K562 (cell line): ENCODE measurements at regions not wholly inside any gene's neighbourhood (a gene's known extent, or its start where the extent isn't known, plus 50 kb on each side); places are given as distances from the start of the nearest gene placed in this dataset.

Experiments
- ARID2 ChIP-seq: fragments of 450-650 bp; IDR thresholded peaks from 2 replicates; pipeline ENCODE4 v1.6.1; 2017; ENCODE audit warnings: antibody characterized with exemption, mild to moderate bottlenecking
- ATF6 ChIP-seq: sonication (generic); formaldehyde crosslinking; IDR thresholded peaks from 2 replicates; pipeline ENCODE4 v1.4.0; 2020; ENCODE audit warnings: mild to moderate bottlenecking, missing genetic modification reagents
- CREB5 ChIP-seq: fragments of 250-450 bp; sonication (Bioruptor Pico); IDR thresholded peaks from 2 replicates; pipeline ENCODE4 v1.5.0; 2020; ENCODE audit warnings: mild to moderate bottlenecking
- ETS2 ChIP-seq: IDR thresholded peaks from 2 replicates; pipeline ENCODE4 v1.6.1; 2016; ENCODE audit warnings: borderline replicate concordance, missing genetic modification characterization, mild to moderate bottlenecking, moderate library complexity, missing compliant biosample characterization; ENCODE audit not compliant: poor library complexity, severe bottlenecking
- MEF2A ChIP-seq: IDR thresholded peaks from 2 replicates; pipeline ENCODE4 v1.6.1; 2011; ENCODE audit warnings: low read depth, mild to moderate bottlenecking, low read length, moderate library complexity; ENCODE audit not compliant: control insufficient read depth
- MGA ChIP-seq: fragments of 450-650 bp; IDR thresholded peaks from 2 replicates; pipeline ENCODE4 v1.6.1; 2016; ENCODE audit warnings: mild to moderate bottlenecking, moderate library complexity
- PCBP1 ChIP-seq: fragments of 200-400 bp; formaldehyde crosslinking; IDR thresholded peaks from 2 replicates; pipeline ENCODE4 v1.6.1; 2018; ENCODE audit warnings: mild to moderate bottlenecking, low read depth, low read length; ENCODE audit not compliant: poor library complexity, severe bottlenecking
- PTBP1 ChIP-seq: fragments of 200-400 bp; formaldehyde crosslinking; IDR thresholded peaks from 2 replicates; pipeline ENCODE4 v1.6.1; 2017; ENCODE audit warnings: low read depth, low read length
- SMAD3 ChIP-seq: fragments of 450-650 bp; formaldehyde crosslinking; conservative IDR thresholded peaks from 2 replicates; pipeline ENCODE4 v1.4.0; 2020; ENCODE audit warnings: mild to moderate bottlenecking
- USF1 ChIP-seq: sonication (generic); formaldehyde crosslinking; IDR thresholded peaks from 2 replicates; pipeline ENCODE4 v1.9.0; 2022; ENCODE audit warnings: mild to moderate bottlenecking, missing genetic modification reagents
- ZNF263 ChIP-seq: sonication (generic); formaldehyde crosslinking; IDR thresholded peaks from 2 replicates; pipeline ENCODE4 v1.8.0; 2022; ENCODE audit warnings: mild to moderate bottlenecking, missing genetic modification reagents, borderline replicate concordance
- ZNF274 ChIP-seq: IDR thresholded peaks from 2 replicates; pipeline ENCODE4 v1.6.1; 2011; ENCODE audit warnings: low read depth, mild to moderate bottlenecking, low read length, moderate library complexity, borderline replicate concordance

- TF ChIP-seq CREB5 (no peak), SMAD3 (CRISPR knock-in tag) (no peak), ZNF274 (no peak), PTBP1 (no peak), USF1 (CRISPR knock-in tag) (peak; percentile 79), ARID2 (peak; percentile 53; the same call in 1 of the 2 replicates), MGA (peak; percentile 57; the same call in 1 of the 2 replicates), ATF6 (CRISPR knock-in tag) (no peak), ETS2 (tag) (no peak), ZNF263 (CRISPR knock-in tag) (no peak), PCBP1 (no peak), MEF2A (no peak)
Observed at GRCh38 chr17:62179525-62180161, 114.6 kb upstream of the MED13 start (continued).
